GM12891 (cell line): ENCODE measurements at regions not wholly inside any gene's neighbourhood (a gene's known extent, or its start where the extent isn't known, plus 50 kb on each side); places are given as distances from the start of the nearest gene placed in this dataset.

Experiments
- DNase-seq: peaks from one replicate; pipeline ENCODE4 v3.0.0; 2011; ENCODE audit warnings: low spot score; ENCODE audit not compliant: insufficient read length
- FAIRE-seq: peaks from 2 replicates; lab custom pipeline; 2011; peaks lifted over from hg19 to GRCh38; lab: Jason Lieb, UNC
- PAX5 ChIP-seq: IDR thresholded peaks from 2 replicates; pipeline ENCODE4 v1.6.1; 2011; ENCODE audit warnings: low read length, moderate library complexity, mild to moderate bottlenecking; ENCODE audit not compliant: insufficient read depth, severe bottlenecking
- POLR2A ChIP-seq: IDR thresholded peaks from 2 replicates; pipeline ENCODE4 v1.6.1; 2011; ENCODE audit warnings: low read depth, low read length, control low read depth
- POLR2AphosphoS5 ChIP-seq: IDR thresholded peaks from 2 replicates; pipeline ENCODE4 v1.6.1; 2011; ENCODE audit warnings: low read depth, low read length, control low read depth
- POU2F2 ChIP-seq: IDR thresholded peaks from 2 replicates; pipeline ENCODE4 v1.6.1; 2011; ENCODE audit warnings: low read depth, mild to moderate bottlenecking, control low read depth, low read length, moderate library complexity
- SPI1 ChIP-seq: IDR thresholded peaks from 2 replicates; pipeline ENCODE4 v1.6.1; 2011; ENCODE audit warnings: low read depth, low read length, control low read depth
- TAF1 ChIP-seq: IDR thresholded peaks from 2 replicates; pipeline ENCODE4 v1.6.1; 2011; ENCODE audit warnings: low read depth, low read length, control low read depth

DNA sequence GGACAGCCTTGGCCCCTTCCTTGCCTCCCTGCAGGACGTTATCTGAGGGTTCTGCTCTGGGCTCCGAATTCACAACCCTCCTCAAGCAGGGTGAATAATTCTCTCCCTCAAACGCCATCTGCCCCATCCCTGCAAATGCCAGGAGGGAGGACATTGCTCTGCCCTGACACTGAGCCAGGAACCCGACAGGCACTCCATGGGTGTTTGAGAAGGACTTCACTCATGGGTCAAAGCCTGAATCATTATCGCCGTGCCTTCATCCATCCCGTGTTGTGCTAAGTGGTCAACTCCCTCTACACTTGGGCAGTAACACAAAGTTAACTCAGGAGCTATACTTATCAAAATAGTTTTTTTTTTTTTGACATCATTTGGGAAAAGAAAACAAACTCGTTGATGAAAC lies 261.8 kb upstream of the IGF1R start:
- FAIRE-seq, result no peak
- TF ChIP-seq POLR2AphosphoS5, result no peak
- TF ChIP-seq POLR2A, result no peak
- no peak for TF ChIP-seq PAX5

DNA sequence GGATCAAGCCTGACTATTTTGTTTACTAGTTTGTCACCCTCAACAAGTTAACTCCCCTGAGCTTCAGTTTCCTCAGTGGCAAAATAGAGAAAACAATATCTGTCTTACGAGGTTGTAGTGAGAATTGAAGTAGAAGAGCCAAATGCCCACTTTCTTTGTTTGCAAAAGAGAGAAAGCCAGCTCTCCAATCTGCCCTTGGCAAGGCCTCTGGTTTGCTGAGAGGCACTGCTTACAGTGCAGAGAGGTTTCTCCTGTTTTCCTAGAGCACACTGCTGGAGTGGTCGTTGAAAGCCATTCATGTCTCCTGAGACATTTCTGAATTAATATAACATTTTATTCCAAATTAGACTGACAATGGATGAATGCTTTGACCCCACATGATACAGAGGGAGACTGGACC lies 260.5 kb upstream of the IGF1R start:
- TF ChIP-seq TAF1, result no peak
- TF ChIP-seq POLR2AphosphoS5, result no peak
- TF ChIP-seq POLR2A, result no peak
- TF ChIP-seq POU2F2, result no peak
- no peak for TF ChIP-seq PAX5
- no peak for TF ChIP-seq SPI1
- FAIRE-seq (no peak), DNase-seq (no peak)

More for the DNA sequence above, 261.8 kb upstream of the IGF1R start:
- DNase-seq, result no peak

DNA sequence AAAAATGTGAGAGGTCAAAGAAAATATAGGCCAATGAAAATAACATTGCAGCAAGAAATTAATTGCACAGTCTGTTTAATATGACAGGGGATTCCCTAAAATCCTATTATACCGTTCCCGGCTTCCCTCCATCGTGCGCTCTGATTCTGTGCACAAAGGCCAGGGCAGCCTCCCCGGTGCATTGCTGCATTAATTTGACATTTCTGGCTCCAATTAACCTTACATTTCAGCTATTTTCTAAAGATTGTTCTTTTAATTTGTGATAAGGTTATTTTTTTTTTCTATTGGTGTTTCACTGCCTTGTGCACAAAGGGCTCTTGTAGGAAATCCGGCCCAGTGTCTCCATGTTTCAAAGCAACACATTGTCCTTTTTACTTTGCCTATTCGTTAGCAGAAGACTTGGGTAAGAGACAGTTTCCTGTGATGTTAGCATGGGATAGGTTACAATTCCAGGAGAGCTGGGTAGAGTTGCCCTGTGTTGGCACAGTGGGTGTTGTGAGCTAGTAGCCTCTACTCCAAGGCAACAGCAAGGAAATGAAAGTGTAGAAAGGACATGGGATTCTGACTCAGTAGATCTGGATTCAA lies 257.3 kb upstream of the IGF1R start:
- FAIRE-seq (no peak), DNase-seq (no peak)
- TF ChIP-seq PAX5 (no peak), SPI1 (no peak), POLR2A (no peak)

DNA sequence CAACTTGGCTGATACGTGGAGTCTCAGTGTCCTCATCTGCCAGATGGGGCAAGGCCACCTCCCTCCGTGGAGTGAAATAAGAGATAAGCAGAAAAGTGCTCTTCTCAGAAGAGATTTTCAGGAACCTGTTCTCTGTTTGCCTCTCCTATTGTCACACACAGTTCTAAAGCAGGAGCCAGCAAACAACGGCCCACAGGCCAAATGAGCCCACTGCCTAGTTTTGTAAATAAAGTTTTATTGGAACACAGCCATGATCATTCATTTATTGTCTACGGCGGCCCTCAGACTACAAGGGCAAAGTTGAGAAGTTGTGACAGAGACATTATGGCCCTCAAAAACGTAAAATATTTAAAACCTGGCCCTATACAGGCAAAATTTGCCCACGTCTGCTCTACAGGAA lies 256.8 kb upstream of the IGF1R start:
- TF ChIP-seq POU2F2, result no peak
- DNase-seq (no peak), FAIRE-seq (no peak)

DNA sequence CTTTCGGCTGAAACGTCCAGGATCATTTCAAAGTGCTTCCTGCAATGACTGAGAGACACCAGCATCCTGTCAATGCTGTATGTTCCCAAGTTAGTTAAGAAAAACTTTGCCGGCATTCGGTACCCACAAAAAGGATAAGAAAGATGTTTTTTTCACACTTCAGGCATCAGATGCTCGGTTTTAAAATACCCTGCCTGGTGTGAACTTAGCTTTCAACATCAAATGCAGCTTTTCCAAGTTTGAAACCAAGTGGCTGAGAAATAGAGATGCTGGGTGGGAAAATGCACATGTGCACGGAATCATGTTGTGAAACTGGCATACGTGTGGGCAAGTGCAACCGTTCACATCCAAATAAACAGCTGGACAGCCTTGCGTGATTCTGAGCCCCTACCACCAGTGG lies 254.9 kb upstream of the IGF1R start:
- FAIRE-seq (no peak), DNase-seq (no peak)
- TF ChIP-seq SPI1 (no peak), POU2F2 (no peak), POLR2AphosphoS5 (no peak), PAX5 (no peak), POLR2A (no peak), TAF1 (no peak)

DNA sequence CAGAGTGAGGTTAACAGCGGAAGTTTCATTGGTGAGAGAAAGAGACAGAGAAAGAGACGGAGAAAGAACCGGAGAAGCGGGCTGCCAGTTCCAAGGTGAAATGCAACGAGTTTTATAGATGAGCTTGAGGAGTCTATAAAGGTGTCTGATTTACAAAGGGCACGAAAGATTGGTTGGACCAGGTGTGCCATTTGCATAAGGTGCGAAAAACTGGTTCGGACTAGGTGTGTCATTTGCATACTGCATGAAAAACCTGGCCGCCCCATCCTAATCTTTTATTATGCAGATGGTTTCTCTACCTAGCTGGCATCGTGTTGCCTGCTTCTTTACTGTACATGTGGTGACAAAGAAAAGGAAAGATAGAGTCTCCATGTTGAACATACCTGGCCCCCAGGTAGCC lies 253.8 kb upstream of the IGF1R start:
- TF ChIP-seq POLR2A, result no peak
- TF ChIP-seq SPI1, result no peak
- no peak for TF ChIP-seq TAF1
- no peak for TF ChIP-seq POLR2AphosphoS5
- TF ChIP-seq PAX5, result no peak
- TF ChIP-seq POU2F2, result no peak
- DNase-seq, result no peak
- no peak for FAIRE-seq

DNA sequence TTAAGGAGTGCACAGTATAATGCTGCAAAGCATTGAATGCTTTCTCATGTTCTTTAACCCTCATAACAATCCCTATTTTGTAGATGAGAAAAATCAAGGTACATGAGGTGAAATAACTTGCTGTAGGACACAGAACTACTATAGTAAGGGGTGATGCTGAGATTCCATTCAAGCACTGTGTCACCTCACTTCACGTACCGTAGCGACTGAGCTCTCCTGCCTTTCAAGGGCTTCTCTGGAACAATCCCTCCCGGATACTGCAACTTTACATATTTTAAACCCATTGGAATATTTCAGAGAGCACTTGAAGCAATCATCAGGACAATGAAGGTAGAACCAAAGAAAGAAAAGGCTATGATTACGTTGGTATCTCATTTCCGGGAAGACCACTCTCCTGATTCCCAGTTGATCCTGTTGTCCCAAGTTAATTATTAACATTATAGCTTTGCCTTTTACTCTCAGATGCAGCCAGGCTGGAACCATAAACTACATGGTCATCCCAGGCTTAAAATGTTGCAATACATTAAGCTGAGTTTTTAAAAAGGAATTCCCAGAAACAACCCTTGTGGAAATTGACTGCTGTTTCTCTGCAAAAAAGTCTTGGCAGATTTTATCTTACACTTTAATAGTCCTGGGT lies 252.2 kb upstream of the IGF1R start:
- TF ChIP-seq POLR2AphosphoS5 (no peak), POLR2A (no peak), SPI1 (no peak), POU2F2 (no peak), TAF1 (no peak), PAX5 (no peak)
- FAIRE-seq (no peak), DNase-seq (no peak)

DNA sequence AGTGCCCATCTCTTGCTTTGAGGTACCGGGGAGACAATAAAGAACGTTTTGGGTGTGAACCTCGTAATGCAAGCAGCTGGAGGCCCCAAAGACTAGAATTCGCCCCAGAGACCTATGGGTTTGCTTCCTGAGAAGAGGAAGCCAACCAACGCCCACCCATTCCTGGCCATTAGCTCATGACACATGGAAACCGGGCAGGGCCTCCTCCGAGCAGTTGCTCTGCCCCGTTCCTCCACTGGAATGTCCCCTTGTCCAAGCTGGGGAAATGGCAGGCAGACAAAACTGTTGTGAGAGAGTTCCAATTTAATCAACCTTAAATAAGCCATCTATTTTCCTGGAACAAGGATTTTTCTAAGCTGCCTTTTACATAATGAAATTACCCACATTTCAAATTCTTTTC lies 250.9 kb upstream of the IGF1R start:
- FAIRE-seq (no peak), DNase-seq (no peak)
- no peak for TF ChIP-seq SPI1
- TF ChIP-seq POU2F2, result no peak
- TF ChIP-seq POLR2A, result no peak
- no peak for TF ChIP-seq POLR2AphosphoS5
- no peak for TF ChIP-seq PAX5
- TF ChIP-seq TAF1, result no peak

DNA sequence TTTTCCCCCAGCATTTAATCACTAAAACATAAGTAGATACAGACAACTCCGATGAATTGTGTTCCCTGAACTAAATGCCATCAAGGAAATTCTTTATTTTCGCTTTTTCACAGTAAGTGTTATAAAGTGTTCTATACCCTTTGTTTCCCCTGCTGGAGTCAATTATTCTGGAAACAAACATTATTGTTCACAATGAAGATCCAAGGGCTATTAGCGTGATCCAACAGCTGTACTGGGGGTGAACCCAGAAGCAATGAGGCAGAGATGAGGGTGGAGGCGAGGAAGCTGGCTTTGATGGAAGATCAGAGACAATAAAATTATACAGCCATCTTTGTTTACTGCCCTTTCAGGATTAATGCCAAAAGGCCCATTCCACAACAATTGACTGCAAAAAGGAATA lies 250.3 kb upstream of the IGF1R start:
- no peak for DNase-seq
- no peak for TF ChIP-seq POLR2AphosphoS5
- no peak for TF ChIP-seq PAX5
- no peak for TF ChIP-seq SPI1
- no peak for TF ChIP-seq POU2F2
- no peak for TF ChIP-seq TAF1
- TF ChIP-seq POLR2A, result no peak
- FAIRE-seq, result no peak

DNA sequence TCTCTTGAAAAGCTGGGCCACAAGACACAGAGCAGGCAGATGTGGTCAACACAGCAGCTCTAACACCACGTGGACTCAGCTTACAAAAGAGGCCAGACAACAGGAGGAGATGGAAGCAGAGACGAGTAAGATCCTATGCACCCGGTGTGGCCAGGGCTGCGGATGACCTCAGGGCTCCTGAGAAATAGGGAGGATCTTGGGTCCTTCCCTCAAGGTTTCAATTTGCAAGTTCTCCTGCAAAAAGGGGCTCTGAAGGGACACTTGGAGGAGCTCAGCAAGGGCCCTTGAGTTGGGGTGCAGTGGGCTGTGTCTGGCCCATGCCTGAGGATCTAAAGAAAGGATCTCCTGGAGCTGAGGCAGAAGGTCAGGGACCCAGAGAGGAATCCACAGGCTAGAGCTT lies 249.5 kb upstream of the IGF1R start:
- FAIRE-seq (no peak), DNase-seq (no peak)
- TF ChIP-seq POU2F2, result no peak
- TF ChIP-seq SPI1, result no peak
- no peak for TF ChIP-seq POLR2A
- no peak for TF ChIP-seq PAX5
- TF ChIP-seq POLR2AphosphoS5, result no peak
- no peak for TF ChIP-seq TAF1
